ENCODE measurements at regions not wholly inside any gene's neighbourhood (a gene's known extent, or its start where the extent isn't known, plus 50 kb on each side); places are given as distances from the start of the nearest gene placed in this dataset.

- TF ChIP-seq BACH2 (CRISPR knock-in tag; IDR thresholded peaks at IDR 0.05; ENCODE audit: borderline replicate concordance) (no peak), ARNTL (CRISPR knock-in tag; IDR thresholded peaks at IDR 0.05; ENCODE audit: borderline replicate concordance, low read depth) (no peak), ZNF8 (CRISPR knock-in tag; IDR thresholded peaks at IDR 0.05) (no peak), ZFP30 (CRISPR knock-in tag; IDR thresholded peaks at IDR 0.05) (no peak), POU6F1 (CRISPR knock-in tag; IDR thresholded peaks at IDR 0.05; ENCODE audit: borderline replicate concordance, low read depth) (no peak), PATZ1 (CRISPR knock-in tag; IDR thresholded peaks at IDR 0.05; ENCODE audit: borderline replicate concordance) (no peak), GLIS3 (CRISPR knock-in tag; IDR thresholded peaks at IDR 0.05) (no peak), PPARA (CRISPR knock-in tag; IDR thresholded peaks at IDR 0.05; ENCODE audit: borderline replicate concordance) (no peak), RARB (CRISPR knock-in tag; IDR thresholded peaks at IDR 0.05) (no peak), CSRNP3 (CRISPR knock-in tag; IDR thresholded peaks at IDR 0.05) (no peak)
Measured at GRCh38 chr1:157438613-157439012, 113.7 kb downstream of the FCRL5 start.

Data from SK-N-SH treated with all-trans-retinoic acid at 6 μM for 48 hours (cell line).